Osteocyte (in vitro differentiated cells): ENCODE measurements at regions not wholly inside any gene's neighbourhood (a gene's known extent, or its start where the extent isn't known, plus 50 kb on each side); places are given as distances from the start of the nearest gene placed in this dataset.

ENCODE experiments used
- DNase-seq: peaks from one replicate; pipeline ENCODE4 v3.0.0; 2021; ENCODE audit warnings: mixed read lengths; ENCODE audit not compliant: unreplicated experiment; ENCODE audit errors: extremely low spot score
- H3K27ac Mint-ChIP-seq: one replicate; pipeline ENCODE4 v1.8.0; 2021; ENCODE audit warnings: mild to moderate bottlenecking, mixed read lengths; ENCODE audit not compliant: unreplicated experiment
- H3K27me3 Mint-ChIP-seq: one replicate; pipeline ENCODE4 v1.8.0; 2021; ENCODE audit warnings: mixed read lengths; ENCODE audit not compliant: unreplicated experiment
- H3K36me3 Mint-ChIP-seq: one replicate; pipeline ENCODE4 v1.8.0; 2021; ENCODE audit warnings: mixed read lengths; ENCODE audit not compliant: unreplicated experiment
- H3K4me1 Mint-ChIP-seq: one replicate; pipeline ENCODE4 v1.8.0; 2021; ENCODE audit warnings: mixed read lengths; ENCODE audit not compliant: unreplicated experiment
- H3K4me3 Mint-ChIP-seq: one replicate; pipeline ENCODE4 v1.8.0; 2021; ENCODE audit warnings: mild to moderate bottlenecking, moderate library complexity, mixed read lengths; ENCODE audit not compliant: unreplicated experiment
- H3K9me3 Mint-ChIP-seq: one replicate; pipeline ENCODE4 v1.8.0; 2021; ENCODE audit warnings: mixed read lengths; ENCODE audit not compliant: unreplicated experiment
- TF ChIP-seq, protein P1 (sequence below): fragments of 200-600 bp; sonication (generic); IDR thresholded peaks from 2 replicates; pipeline ENCODE4 v1.5.0; 2021; ENCODE audit warnings: antibody characterized with exemption, mild to moderate bottlenecking, moderate library complexity

DNA sequence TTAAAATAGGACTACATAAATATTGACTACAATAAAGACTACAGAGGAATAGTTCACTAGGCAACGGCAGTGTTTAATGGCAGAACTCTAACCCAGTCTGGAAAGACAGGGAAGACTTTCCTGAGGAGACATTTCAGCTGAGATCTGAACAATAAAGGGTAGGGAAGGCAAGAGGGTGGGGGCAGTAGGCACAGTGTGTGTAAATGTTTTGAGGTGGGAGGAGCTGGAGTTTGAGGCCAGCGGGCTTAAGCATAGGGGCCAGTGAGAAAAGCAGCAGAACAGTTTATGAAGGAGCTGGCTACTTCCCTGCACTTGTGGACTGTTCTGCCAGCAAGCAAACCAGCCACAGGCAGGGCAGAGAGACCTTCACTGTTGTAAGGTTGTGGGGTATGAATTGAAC is 76.6 kb upstream of the UGP2 start:
- Mint-ChIP-seq H3K36me3 (peaks cover 3% of the 10 kb centered on the region), H3K9me3 (peaks cover 10% of the 10 kb centered on the region), H3K4me3 (no peak overlapping the region), H3K27ac (no peak overlapping the region), H3K27me3 (no peaks in the 10 kb centered on the region), H3K4me1 (peaks cover 23% of the 10 kb centered on the region)
- no peak for DNase-seq
- TF ChIP-seq, protein P1, sequence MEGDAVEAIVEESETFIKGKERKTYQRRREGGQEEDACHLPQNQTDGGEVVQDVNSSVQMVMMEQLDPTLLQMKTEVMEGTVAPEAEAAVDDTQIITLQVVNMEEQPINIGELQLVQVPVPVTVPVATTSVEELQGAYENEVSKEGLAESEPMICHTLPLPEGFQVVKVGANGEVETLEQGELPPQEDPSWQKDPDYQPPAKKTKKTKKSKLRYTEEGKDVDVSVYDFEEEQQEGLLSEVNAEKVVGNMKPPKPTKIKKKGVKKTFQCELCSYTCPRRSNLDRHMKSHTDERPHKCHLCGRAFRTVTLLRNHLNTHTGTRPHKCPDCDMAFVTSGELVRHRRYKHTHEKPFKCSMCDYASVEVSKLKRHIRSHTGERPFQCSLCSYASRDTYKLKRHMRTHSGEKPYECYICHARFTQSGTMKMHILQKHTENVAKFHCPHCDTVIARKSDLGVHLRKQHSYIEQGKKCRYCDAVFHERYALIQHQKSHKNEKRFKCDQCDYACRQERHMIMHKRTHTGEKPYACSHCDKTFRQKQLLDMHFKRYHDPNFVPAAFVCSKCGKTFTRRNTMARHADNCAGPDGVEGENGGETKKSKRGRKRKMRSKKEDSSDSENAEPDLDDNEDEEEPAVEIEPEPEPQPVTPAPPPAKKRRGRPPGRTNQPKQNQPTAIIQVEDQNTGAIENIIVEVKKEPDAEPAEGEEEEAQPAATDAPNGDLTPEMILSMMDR: no peak

DNA sequence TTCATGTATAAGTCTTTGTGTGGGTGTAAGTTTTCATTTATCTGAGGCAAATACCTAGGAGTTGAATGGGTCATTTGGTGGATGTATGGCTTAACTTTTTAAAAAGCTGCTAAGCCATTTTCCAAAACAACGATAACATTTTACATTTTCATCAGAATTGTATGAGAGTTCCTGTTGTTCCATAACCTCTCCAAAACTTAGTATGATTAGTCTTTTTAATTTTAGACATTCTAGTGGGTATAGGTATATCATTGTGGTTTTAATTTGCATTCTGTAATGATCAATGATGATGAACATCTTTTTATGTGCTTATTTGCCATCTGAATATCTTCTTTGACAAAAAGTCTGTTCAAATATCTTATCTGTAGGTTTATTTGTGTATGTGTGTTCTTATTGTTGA is 74.4 kb upstream of the UGP2 start:
- Mint-ChIP-seq H3K27me3 (no peaks in the 10 kb centered on the region), H3K36me3 (peaks cover 3% of the 10 kb centered on the region), H3K9me3 (peaks cover 10% of the 10 kb centered on the region), H3K27ac (no peak overlapping the region), H3K4me3 (no peak overlapping the region), H3K4me1 (peaks cover 23% of the 10 kb centered on the region)
- no peak for DNase-seq
- TF ChIP-seq, protein P1: no peak

DNA sequence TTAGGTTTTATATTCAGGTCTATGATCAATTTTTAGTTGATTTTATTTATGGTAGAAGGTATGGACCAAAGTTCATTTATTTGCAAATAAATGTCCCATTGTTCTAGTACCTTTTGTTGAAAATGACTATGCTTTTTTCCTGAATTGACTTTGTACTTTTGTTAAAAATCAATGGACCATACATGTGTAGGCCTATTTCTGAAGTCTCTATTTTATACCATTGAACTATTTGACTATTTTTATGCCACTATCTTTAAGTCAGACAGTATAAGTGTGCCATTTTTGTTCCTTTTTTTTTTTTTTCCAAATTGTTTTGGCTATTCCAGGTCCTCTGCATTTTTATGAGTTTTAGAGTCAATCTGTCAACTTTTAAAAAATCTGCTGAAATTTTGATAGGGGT is 73.6 kb upstream of the UGP2 start:
- no peak for DNase-seq
- Mint-ChIP-seq H3K36me3 (peaks cover 3% of the 10 kb centered on the region), H3K4me1 (peaks cover 19% of the 10 kb centered on the region), H3K27ac (no peak overlapping the region), H3K27me3 (no peaks in the 10 kb centered on the region), H3K4me3 (no peak overlapping the region), H3K9me3 (peaks cover 10% of the 10 kb centered on the region)
- TF ChIP-seq, protein P1: no peak

GRCh38 chr2:63769915-63770314 is 71.8 kb upstream of the UGP2 start:
- Mint-ChIP-seq H3K9me3 (peaks cover 10% of the 10 kb centered on the region), H3K36me3 (peaks cover 5% of the 10 kb centered on the region), H3K4me1 (no peaks in the 10 kb centered on the region), H3K27me3 (no peaks in the 10 kb centered on the region), H3K27ac (no peak overlapping the region), H3K4me3 (no peak overlapping the region)
- TF ChIP-seq, protein P1: no peak
- no peak for DNase-seq

GRCh38 chr2:63772061-63772460 is 69.6 kb upstream of the UGP2 start:
- Mint-ChIP-seq H3K4me1 (no peaks in the 10 kb centered on the region), H3K36me3 (peaks cover 5% of the 10 kb centered on the region), H3K27me3 (no peaks in the 10 kb centered on the region), H3K4me3 (no peak overlapping the region), H3K9me3 (peaks cover 9% of the 10 kb centered on the region), H3K27ac (no peak overlapping the region)
- no peak for DNase-seq
- TF ChIP-seq, protein P1: no peak
